ENCODE measurements at regions not wholly inside any gene's neighbourhood (a gene's known extent, or its start where the extent isn't known, plus 50 kb on each side); places are given as distances from the start of the nearest gene placed in this dataset.

GRCh38 chr7:63030061-63030460 is 968.6 kb upstream of the ZNF722 start:
- Histone ChIP-seq H3K9me3 (peaks cover 4% of the 10 kb centered on the region), H3K27ac (no peak overlapping the region), H3K27me3 (ENCODE audit: low read depth) (no peaks in the 10 kb centered on the region), H3K4me1 (no peaks in the 10 kb centered on the region), H3K4me3 (no peak overlapping the region), H3K36me3 (no peaks in the 10 kb centered on the region)
- intact Hi-C loops (cut with DNase I) = no loop called here
- ATAC-seq = no peak
- TF ChIP-seq, protein P1, sequence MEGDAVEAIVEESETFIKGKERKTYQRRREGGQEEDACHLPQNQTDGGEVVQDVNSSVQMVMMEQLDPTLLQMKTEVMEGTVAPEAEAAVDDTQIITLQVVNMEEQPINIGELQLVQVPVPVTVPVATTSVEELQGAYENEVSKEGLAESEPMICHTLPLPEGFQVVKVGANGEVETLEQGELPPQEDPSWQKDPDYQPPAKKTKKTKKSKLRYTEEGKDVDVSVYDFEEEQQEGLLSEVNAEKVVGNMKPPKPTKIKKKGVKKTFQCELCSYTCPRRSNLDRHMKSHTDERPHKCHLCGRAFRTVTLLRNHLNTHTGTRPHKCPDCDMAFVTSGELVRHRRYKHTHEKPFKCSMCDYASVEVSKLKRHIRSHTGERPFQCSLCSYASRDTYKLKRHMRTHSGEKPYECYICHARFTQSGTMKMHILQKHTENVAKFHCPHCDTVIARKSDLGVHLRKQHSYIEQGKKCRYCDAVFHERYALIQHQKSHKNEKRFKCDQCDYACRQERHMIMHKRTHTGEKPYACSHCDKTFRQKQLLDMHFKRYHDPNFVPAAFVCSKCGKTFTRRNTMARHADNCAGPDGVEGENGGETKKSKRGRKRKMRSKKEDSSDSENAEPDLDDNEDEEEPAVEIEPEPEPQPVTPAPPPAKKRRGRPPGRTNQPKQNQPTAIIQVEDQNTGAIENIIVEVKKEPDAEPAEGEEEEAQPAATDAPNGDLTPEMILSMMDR (IDR thresholded peaks at IDR 0.05) = no peak
- no peak for DNase-seq

GRCh38 chr7:63031838-63032436 is 966.7 kb upstream of the ZNF722 start:
- Histone ChIP-seq H3K27ac (no peak overlapping the region), H3K27me3 (ENCODE audit: low read depth) (no peaks in the 10 kb centered on the region), H3K9me3 (peaks cover 4% of the 10 kb centered on the region), H3K36me3 (no peaks in the 10 kb centered on the region), H3K4me3 (no peak overlapping the region), H3K4me1 (no peaks in the 10 kb centered on the region)
- DNase-seq (no peak), ATAC-seq (no peak)
- intact Hi-C loops (cut with DNase I) = no loop called here
- TF ChIP-seq, protein P1 (IDR thresholded peaks at IDR 0.05) = no peak

DNA sequence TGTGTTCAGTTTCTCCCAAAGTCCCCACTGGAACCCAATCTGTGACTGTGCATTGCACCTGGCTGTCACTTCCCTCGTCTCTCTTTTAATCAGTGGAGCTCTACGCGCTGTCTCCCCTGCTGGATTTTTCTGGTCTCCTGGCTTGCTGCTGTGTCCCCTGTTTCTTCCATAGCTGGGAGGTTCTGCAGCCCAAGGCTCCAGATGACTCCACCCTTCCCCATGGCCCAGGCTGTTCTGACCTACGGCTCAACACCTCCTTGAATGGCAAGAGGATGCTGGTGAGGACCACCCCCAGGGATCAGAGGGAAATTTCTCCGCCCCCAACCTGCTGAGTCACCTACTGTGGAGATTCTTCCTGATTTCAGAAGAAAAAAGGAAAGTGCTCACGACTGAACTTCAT is 961.4 kb upstream of the ZNF722 start:
- Histone ChIP-seq H3K27me3 (ENCODE audit: low read depth) (no peaks in the 10 kb centered on the region), H3K36me3 (no peaks in the 10 kb centered on the region), H3K4me1 (no peaks in the 10 kb centered on the region), H3K4me3 (no peak overlapping the region), H3K9me3 (peaks cover 4% of the 10 kb centered on the region), H3K27ac (no peak overlapping the region)
- ATAC-seq (no peak), DNase-seq (no peak)
- intact Hi-C loops (cut with DNase I) = no loop called here
- TF ChIP-seq, protein P1 (IDR thresholded peaks at IDR 0.05) = no peak

DNA sequence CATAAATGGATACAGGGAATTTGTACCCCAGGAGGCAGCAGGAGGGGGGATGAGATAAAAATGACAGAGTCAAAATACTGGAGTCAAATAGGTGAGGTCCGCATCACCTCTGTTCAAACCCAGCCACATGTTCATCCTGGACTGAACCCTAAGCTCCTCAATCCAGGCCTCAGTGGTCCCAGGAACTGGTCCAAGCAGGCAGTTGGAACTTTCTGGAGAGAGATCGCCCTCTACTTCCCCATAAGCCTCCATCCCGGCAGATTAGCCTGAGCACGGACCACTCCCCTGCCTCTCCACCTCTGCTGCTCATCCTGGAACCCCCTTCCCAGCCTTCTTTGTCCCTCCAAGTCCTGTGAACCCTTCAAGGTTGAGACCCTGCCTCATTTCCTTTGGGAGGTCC is 959.7 kb upstream of the ZNF722 start:
- Histone ChIP-seq H3K27ac (no peak overlapping the region), H3K27me3 (ENCODE audit: low read depth) (no peaks in the 10 kb centered on the region), H3K36me3 (no peaks in the 10 kb centered on the region), H3K4me3 (no peak overlapping the region), H3K9me3 (peaks cover 8% of the 10 kb centered on the region), H3K4me1 (no peaks in the 10 kb centered on the region)
- DNase-seq (no peak), ATAC-seq (no peak)
- intact Hi-C loops (cut with DNase I) = no loop called here
- TF ChIP-seq, protein P1 (IDR thresholded peaks at IDR 0.05) = no peak

DNA sequence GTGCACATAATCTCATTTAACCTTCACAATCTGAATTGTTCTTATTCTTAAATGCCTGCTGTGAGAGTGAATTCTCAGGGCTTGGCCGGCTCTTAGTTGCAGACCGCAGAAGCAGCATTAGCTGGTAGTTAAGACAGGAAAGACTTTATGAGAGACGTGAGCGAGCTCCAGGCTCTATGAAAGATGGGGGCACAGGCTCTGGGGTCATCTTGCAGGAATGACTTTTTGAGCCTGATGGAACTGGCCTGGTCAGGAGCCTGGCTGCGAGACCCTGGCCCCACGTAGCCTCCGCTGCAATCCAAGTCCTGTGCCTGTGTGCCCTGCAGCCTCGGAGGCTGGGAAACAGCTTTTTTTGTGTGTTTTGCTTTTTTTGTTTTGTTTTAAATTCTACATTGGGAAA is 958.8 kb upstream of the ZNF722 start:
- DNase-seq = no peak
- Histone ChIP-seq H3K27me3 (ENCODE audit: low read depth) (no peaks in the 10 kb centered on the region), H3K27ac (no peak overlapping the region), H3K36me3 (no peaks in the 10 kb centered on the region), H3K9me3 (peaks cover 8% of the 10 kb centered on the region), H3K4me1 (no peaks in the 10 kb centered on the region), H3K4me3 (no peak overlapping the region)
- intact Hi-C loops (cut with DNase I) = no loop called here
- TF ChIP-seq, protein P1 (IDR thresholded peaks at IDR 0.05) = no peak
- ATAC-seq = no peak
